IMR-90 (cell line): ENCODE measurements at regions not wholly inside any gene's neighbourhood (a gene's known extent, or its start where the extent isn't known, plus 50 kb on each side); places are given as distances from the start of the nearest gene placed in this dataset.

Source experiments
- ATAC-seq: fragments of 200-7000 bp; cut with Tn5 transposase; 2 replicates; pipeline ENCODE4 v1.9.1; 2020; ENCODE audit warnings: low read depth, mild to moderate bottlenecking, moderate library complexity
- BruUV-seq: library from RNA; stranded (reverse); fragments of 400-500 nt; replicated peaks from 2 replicates; lab custom pipeline; 2021; lab: Mats Ljungman, UMichigan
- CTCF ChIA-PET: fragments of 300-600 bp; formaldehyde crosslinking; extraction: SDS; loops from one replicate; lab custom pipeline; 2021; ENCODE audit warnings: antibody characterized with exemption; lab: Yijun Ruan, JAX
- POLR2A ChIA-PET: fragments of 300-600 bp; sonication (Branson Sonifier 250); formaldehyde crosslinking; loops from one replicate; lab custom pipeline; 2022; ENCODE audit warnings: antibody characterized with exemption; ENCODE audit not compliant: unreplicated experiment; lab: Charles Lee
- DNase-seq: peaks from one replicate; pipeline ENCODE4 v3.0.0; 2013
- H2AFZ ChIP-seq: replicated peaks from 2 replicates; pipeline ENCODE3; 2013; ENCODE audit warnings: low read length, mild to moderate bottlenecking; ENCODE audit not compliant: poor library complexity
- H2AK5ac ChIP-seq: 2 replicates; pipeline ENCODE4 v1.6.1; 2013; ENCODE audit warnings: low read depth, low read length, inconsistent platforms
- H2AK9ac ChIP-seq: replicated peaks from 2 replicates; pipeline ENCODE3; 2013; ENCODE audit warnings: mild to moderate bottlenecking, low read depth, low read length, moderate library complexity; ENCODE audit not compliant: poor library complexity
- H2BK120ac ChIP-seq: 2 replicates; pipeline ENCODE4 v1.6.1; 2013; ENCODE audit warnings: low read depth, low read length, inconsistent platforms
- H2BK15ac ChIP-seq: 3 replicates; pipeline ENCODE4 v1.6.1; 2013; ENCODE audit warnings: low read depth, low read length, inconsistent platforms
- H2BK20ac ChIP-seq: 2 replicates; pipeline ENCODE4 v1.6.1; 2013; ENCODE audit warnings: low read depth, mild to moderate bottlenecking, inconsistent platforms, low read length, moderate library complexity
- H2BK5ac ChIP-seq: 2 replicates; pipeline ENCODE4 v1.6.1; 2013; ENCODE audit warnings: mild to moderate bottlenecking, low read depth, low read length, inconsistent platforms; ENCODE audit not compliant: poor library complexity, severe bottlenecking
- H3K14ac ChIP-seq: replicated peaks from 2 replicates; pipeline ENCODE4 v1.6.1; 2013; ENCODE audit warnings: low read depth, low read length, inconsistent platforms
- H3K18ac ChIP-seq: 2 replicates; pipeline ENCODE4 v1.6.1; 2013; ENCODE audit warnings: low read depth, low read length, control low read depth
- H3K23ac ChIP-seq: 2 replicates; pipeline ENCODE4 v1.6.1; 2013; ENCODE audit warnings: low read depth, low read length, inconsistent platforms
- H3K27ac ChIP-seq: 2 replicates; pipeline ENCODE4 v1.5.1; 2013; ENCODE audit warnings: mild to moderate bottlenecking, control low read depth, low read length; ENCODE audit not compliant: insufficient read depth
- H3K27me3 ChIP-seq: 2 replicates; pipeline ENCODE4 v1.6.1; 2013; ENCODE audit warnings: low read length; ENCODE audit not compliant: control insufficient read depth, insufficient read depth
- H3K36me3 ChIP-seq: 2 replicates; pipeline ENCODE4 v1.6.1; 2013; ENCODE audit warnings: low read length, mixed read lengths; ENCODE audit not compliant: control insufficient read depth, insufficient read depth
- H3K4ac ChIP-seq: 2 replicates; pipeline ENCODE4 v1.6.1; 2013; ENCODE audit warnings: low read depth, low read length, inconsistent platforms
- H3K4me1 ChIP-seq: 2 replicates; pipeline ENCODE4 v1.6.1; 2013; ENCODE audit warnings: low read length, mixed read lengths; ENCODE audit not compliant: control insufficient read depth, insufficient read depth
- H3K4me2 ChIP-seq: 2 replicates; pipeline ENCODE4 v1.6.1; 2013; ENCODE audit warnings: low read depth, mild to moderate bottlenecking, control low read depth, low read length, moderate library complexity
- H3K4me3 ChIP-seq: 2 replicates; pipeline ENCODE4 v1.5.1; 2013; ENCODE audit warnings: low read depth, mild to moderate bottlenecking, control low read depth, low read length, moderate library complexity; ENCODE audit not compliant: insufficient read depth
- H3K56ac ChIP-seq: 2 replicates; pipeline ENCODE4 v1.6.1; 2013; ENCODE audit warnings: low read length, inconsistent platforms; ENCODE audit not compliant: insufficient read depth; ENCODE audit errors: extremely low read depth
- H3K79me1 ChIP-seq, 2 experiments: 2 replicates each; pipeline ENCODE4 v1.6.1; 2013; ENCODE audit warnings: low read length in 2 of 2, inconsistent platforms in 1 of 2, low read depth in 1 of 2
- H3K9ac ChIP-seq: 2 replicates; pipeline ENCODE4 v1.6.1; 2013; ENCODE audit warnings: low read depth, low read length, control low read depth
- H3K9me1 ChIP-seq: 2 replicates; pipeline ENCODE4 v1.6.1; 2013; ENCODE audit warnings: low read length, inconsistent platforms; ENCODE audit not compliant: insufficient read depth
- H3K9me3 ChIP-seq: 2 replicates; pipeline ENCODE4 v1.6.1; 2013; ENCODE audit warnings: low read length; ENCODE audit not compliant: control insufficient read depth, insufficient read depth
- H4K20me1 ChIP-seq: 2 replicates; pipeline ENCODE4 v1.6.1; 2013; ENCODE audit warnings: low read length, inconsistent platforms; ENCODE audit not compliant: insufficient read depth
- H4K5ac ChIP-seq: 2 replicates; pipeline ENCODE4 v1.6.1; 2013; ENCODE audit warnings: mild to moderate bottlenecking, low read depth, low read length, control low read depth
- H4K8ac ChIP-seq, 2 experiments: 2 replicates each; pipeline ENCODE4 v1.6.1; 2013; ENCODE audit warnings: low read depth in 2 of 2, low read length in 2 of 2, control low read depth in 1 of 2, inconsistent platforms in 1 of 2
- H4K91ac ChIP-seq: 2 replicates; pipeline ENCODE4 v1.6.1; 2013; ENCODE audit warnings: low read depth, low read length, inconsistent platforms; ENCODE audit not compliant: insufficient read depth
- CEBPB ChIP-seq: IDR thresholded peaks from 2 replicates; pipeline ENCODE4 v1.6.1; 2012; ENCODE audit warnings: low read depth, low read length, improper control_type of control experiment
- FOS ChIP-seq: fragments of 150-350 bp; IDR thresholded peaks from 2 replicates; pipeline ENCODE4 v1.6.1; 2016; ENCODE audit warnings: low read depth, low read length
- MXI1 ChIP-seq: IDR thresholded peaks from 2 replicates; pipeline ENCODE4 v1.6.1; 2012; ENCODE audit warnings: low read depth, mild to moderate bottlenecking, low read length, moderate library complexity, borderline replicate concordance
- RAD21 ChIP-seq: IDR thresholded peaks from 2 replicates; pipeline ENCODE4 v1.6.1; 2012; ENCODE audit warnings: low read length, improper control_type of control experiment
- RCOR1 ChIP-seq: IDR thresholded peaks from 2 replicates; pipeline ENCODE4 v1.6.1; 2012; ENCODE audit warnings: mild to moderate bottlenecking, low read length, improper control_type of control experiment; ENCODE audit not compliant: insufficient replicate concordance
- RFX5 ChIP-seq: IDR thresholded peaks from 2 replicates; pipeline ENCODE4 v1.8.0; 2012; ENCODE audit warnings: low read depth, mild to moderate bottlenecking, low read length, moderate library complexity
- USF2 ChIP-seq: fragments of 150-350 bp; IDR thresholded peaks from 2 replicates; pipeline ENCODE4 v1.6.1; 2017; ENCODE audit warnings: mild to moderate bottlenecking, antibody characterized with exemption, low read length, low read depth
- WGBS, 2 experiments: methylation state at CpG; one replicate each; pipeline versions ENCODE4 v1.1.5 to v1.1.7; 2013; ENCODE audit warnings: missing lambda C conversion rate in 2 of 2; ENCODE audit not compliant: insufficient read length in 1 of 2; ENCODE audit errors: extremely low coverage in 2 of 2; 5-methylcytosine and 5-hydroxymethylcytosine counted together
- dilution Hi-C: fragments of 300-500 bp; cut with HindIII; formaldehyde crosslinking; loops from one replicate; pipeline ENCODE4 v1.14.3; 2018; ENCODE audit warnings: low sequenced_read_pairs; ENCODE audit not compliant: unreplicated experiment
- in situ Hi-C: fragments of 300-500 bp; cut with MboI; formaldehyde crosslinking; loops from 3 replicates; pipeline ENCODE4 v1.14.3; 2019; ENCODE audit warnings: low sequenced_read_pairs, inconsistent platforms, mixed read lengths
- intact Hi-C: fragments of 100-400 bp; cut with micrococcal nuclease; formaldehyde crosslinking; loops from 2 replicates; pipeline ENCODE4 v1.10.0; 2022

- dilution Hi-C loops = no loop called here
- peak overlapping the region; percentile 61 for H3K9ac ChIP-seq
- intact Hi-C loops = no loop called here
- H3K23ac ChIP-seq = peak overlapping the region; percentile 90
- BruUV-seq = no TSS peak
- CTCF ChIA-PET = interaction anchor here (0.6 kb wide), 1 partner anchor 137 kb away, joined by 3 read pairs; no protein-coding TSS in a partner anchor
- H2BK5ac ChIP-seq = peak overlapping the region; percentile 73
- in situ Hi-C loops = no loop called here
- H2BK20ac ChIP-seq = peak overlapping the region; percentile 93
- H3K4me2 ChIP-seq = peak overlapping the region; percentile 60
- peak overlapping the region; percentile 69 to 90 for H4K8ac ChIP-seq
- H2BK15ac ChIP-seq = peak overlapping the region; percentile 72; the same call in 2 of the 3 replicates
- peak overlapping the region; percentile 48 for H4K5ac ChIP-seq
- H3K56ac ChIP-seq = peak overlapping the region; percentile 74
- no peak overlapping the region for H2AK9ac ChIP-seq
- DNase-seq (peak; percentile 95), ATAC-seq (peak; percentile 92)
- H3K36me3 ChIP-seq = no peaks in the 10 kb centered on the region
- H3K27me3 ChIP-seq = no peaks in the 10 kb centered on the region
- H3K79me1 ChIP-seq = no peaks in the 10 kb centered on the region
- H2BK120ac ChIP-seq = peak overlapping the region; percentile 94
- H2AFZ ChIP-seq = peak overlapping the region; percentile 60
- peak overlapping the region; percentile 67 for H3K18ac ChIP-seq
- peak overlapping the region; percentile 18; the same call in 1 of the 2 replicates for H2AK5ac ChIP-seq
- H3K4ac ChIP-seq = peak overlapping the region; percentile 85
- peaks cover 5% of the 10 kb centered on the region; the same call in 1 of the 2 replicates for H3K9me1 ChIP-seq
- H4K20me1 ChIP-seq = no peaks in the 10 kb centered on the region
- peak overlapping the region; percentile 23 for H3K4me3 ChIP-seq
- peak overlapping the region; percentile 85 for H3K27ac ChIP-seq
- H3K14ac ChIP-seq = peak overlapping the region; percentile 88
- H4K91ac ChIP-seq = peak overlapping the region; percentile 62
- peak; percentile 38; the same call in 1 of the 2 replicates for TF ChIP-seq CEBPB
- TF ChIP-seq USF2 = no peak
- peak; percentile 9 for TF ChIP-seq RCOR1
- no peak for TF ChIP-seq RFX5
- 0 out of 2 replicates have a peak, but pooled peaks have one; percentile 35 for TF ChIP-seq MXI1
- TF ChIP-seq FOS = no peak
- TF ChIP-seq RAD21 = peak; percentile 34; the same call in 1 of the 2 replicates
- 0% methylated on average over 4 of the region's 9 CpGs; no CpG with 5 or more reads in 1 of the 2 experiments for WGBS, 2 experiments
- H3K4me1 ChIP-seq = peaks cover 5% of the 10 kb centered on the region
- POLR2A ChIA-PET = interaction anchor here (0.6 kb wide), 1 partner anchor 204 kb away, joined by 4 read pairs; no protein-coding TSS in a partner anchor
- H3K9me3 ChIP-seq = peaks cover 2% of the 10 kb centered on the region
Observed at GRCh38 chr10:29849126-29849833, 210.1 kb downstream of the JCAD start.
